Mesendoderm (in vitro differentiated cells): ENCODE measurements at regions not wholly inside any gene's neighbourhood (a gene's known extent, or its start where the extent isn't known, plus 50 kb on each side); places are given as distances from the start of the nearest gene placed in this dataset.

Experiments used
- DNase-seq: peaks from one replicate; pipeline ENCODE4 v3.0.0; 2013
- H2AK5ac ChIP-seq: 2 replicates; pipeline ENCODE4 v1.6.1; 2013; ENCODE audit warnings: low read length, inconsistent platforms
- H2BK120ac ChIP-seq: 2 replicates; pipeline ENCODE4 v1.6.1; 2013; ENCODE audit warnings: low read depth, mild to moderate bottlenecking, low read length, moderate library complexity, mixed read lengths
- H2BK15ac ChIP-seq: replicated peaks from 2 replicates; pipeline ENCODE4 v1.6.1; 2013; ENCODE audit warnings: low read depth, mild to moderate bottlenecking, moderate library complexity
- H2BK5ac ChIP-seq: 2 replicates; pipeline ENCODE4 v1.6.1; 2013; ENCODE audit warnings: low read length, inconsistent platforms
- H3K18ac ChIP-seq: 2 replicates; pipeline ENCODE4 v1.6.1; 2013; ENCODE audit warnings: mild to moderate bottlenecking, low read length, mixed read lengths
- H3K23ac ChIP-seq: one replicate; pipeline ENCODE4 v1.6.1; 2013; ENCODE audit warnings: low read length
- H3K27ac ChIP-seq: 2 replicates; pipeline ENCODE4 v1.5.1; 2013; ENCODE audit warnings: low read depth, mild to moderate bottlenecking, inconsistent platforms, low read length, moderate library complexity
- H3K27me3 ChIP-seq: 2 replicates; pipeline ENCODE4 v1.6.1; 2013; ENCODE audit warnings: low read length, control low read depth, mild to moderate bottlenecking, inconsistent platforms; ENCODE audit not compliant: insufficient read depth, poor library complexity
- H3K36me3 ChIP-seq: 2 replicates; pipeline ENCODE4 v1.6.1; 2013; ENCODE audit warnings: low read length, inconsistent platforms; ENCODE audit not compliant: control insufficient read depth, insufficient read depth
- H3K4ac ChIP-seq: one replicate; pipeline ENCODE4 v1.6.1; 2013; ENCODE audit warnings: low read depth, mild to moderate bottlenecking, low read length, moderate library complexity
- H3K4me1 ChIP-seq: 2 replicates; pipeline ENCODE4 v1.6.1; 2013; ENCODE audit warnings: low read depth, low read length, inconsistent platforms; ENCODE audit not compliant: control insufficient read depth
- H3K4me2 ChIP-seq: 2 replicates; pipeline ENCODE4 v1.6.1; 2013; ENCODE audit warnings: low read length
- H3K4me3 ChIP-seq: 2 replicates; pipeline ENCODE4 v1.5.1; 2013; ENCODE audit warnings: mild to moderate bottlenecking, low read length
- H3K56ac ChIP-seq: one replicate; pipeline ENCODE4 v1.6.1; 2013; ENCODE audit warnings: low read length
- H3K79me1 ChIP-seq: 2 replicates; pipeline ENCODE4 v1.6.1; 2013; ENCODE audit warnings: low read length, inconsistent platforms
- H3K79me2 ChIP-seq: 2 replicates; pipeline ENCODE4 v1.6.1; 2013; ENCODE audit warnings: mild to moderate bottlenecking, low read length; ENCODE audit not compliant: control insufficient read depth, insufficient read depth
- H3K9ac ChIP-seq: 2 replicates; pipeline ENCODE4 v1.6.1; 2013; ENCODE audit warnings: low read length, inconsistent platforms
- H4K5ac ChIP-seq: one replicate; pipeline ENCODE4 v1.6.1; 2013; ENCODE audit warnings: low read length
- H4K8ac ChIP-seq: one replicate; pipeline ENCODE4 v1.6.1; 2013; ENCODE audit warnings: low read depth, mild to moderate bottlenecking, control low read depth, low read length, moderate library complexity
- WGBS: extraction: QIAGEN DNeasy Blood & Tissue Kit; methylation state at CpG from one replicate; pipeline ENCODE4 v1.1.7; 2013; ENCODE audit warnings: low lambda C conversion rate, missing lambda C conversion rate; ENCODE audit not compliant: insufficient coverage; ENCODE audit errors: extremely low coverage; 5-methylcytosine and 5-hydroxymethylcytosine counted together

DNA sequence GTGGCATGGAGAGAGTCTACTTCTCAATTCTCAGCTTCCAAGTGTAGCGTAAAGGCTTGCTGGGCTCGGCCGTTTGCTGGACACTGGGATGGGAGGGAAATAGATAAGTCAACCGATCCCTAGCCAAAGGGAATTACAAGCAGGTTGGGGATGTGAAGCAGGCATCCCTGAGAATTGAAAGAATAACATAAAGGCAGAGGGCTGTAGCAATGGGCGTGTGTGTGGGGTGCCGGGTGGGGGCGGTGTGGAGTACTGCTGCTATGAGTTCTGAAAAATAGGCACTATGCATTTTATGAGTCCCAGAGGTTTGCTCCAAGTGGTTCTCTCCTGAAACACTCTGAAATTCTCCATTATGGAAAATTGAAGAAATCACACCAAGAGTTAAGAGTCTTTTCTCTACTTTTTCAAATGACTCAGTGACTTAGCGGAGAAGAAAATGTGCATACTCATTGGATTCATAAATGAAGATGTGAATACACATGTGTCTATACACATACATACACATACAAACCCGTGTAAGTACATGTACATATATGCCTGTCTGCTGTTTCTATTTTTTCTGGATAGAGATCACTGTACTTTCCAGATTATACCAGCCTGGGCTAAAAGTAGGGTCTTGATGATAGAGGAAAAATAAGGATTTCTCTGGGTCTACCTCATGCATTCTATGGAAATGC, 65.4 kb downstream of the ADRA2A start:
- H3K79me1 ChIP-seq = no peaks in the 10 kb centered on the region
- H3K23ac ChIP-seq = no peak overlapping the region
- H4K5ac ChIP-seq = no peak overlapping the region
- no peak overlapping the region for H3K56ac ChIP-seq
- H3K27me3 ChIP-seq = no peaks in the 10 kb centered on the region
- no peak overlapping the region for H3K27ac ChIP-seq
- no peaks in the 10 kb centered on the region for H3K36me3 ChIP-seq
- no peak overlapping the region for H3K18ac ChIP-seq
- H2BK5ac ChIP-seq = no peak overlapping the region
- no peaks in the 10 kb centered on the region for H3K4me1 ChIP-seq
- H3K4me3 ChIP-seq = no peak overlapping the region
- H2BK15ac ChIP-seq = no peak overlapping the region
- H2AK5ac ChIP-seq = no peak overlapping the region
- WGBS = no CpG with 5 or more reads among the region's 9 CpGs
- no peak overlapping the region for H4K8ac ChIP-seq
- H2BK120ac ChIP-seq = no peak overlapping the region
- no peaks in the 10 kb centered on the region for H3K79me2 ChIP-seq
- no peak overlapping the region for H3K9ac ChIP-seq
- DNase-seq = peak; percentile 9
- H3K4ac ChIP-seq = no peak overlapping the region
- no peak overlapping the region for H3K4me2 ChIP-seq

DNA sequence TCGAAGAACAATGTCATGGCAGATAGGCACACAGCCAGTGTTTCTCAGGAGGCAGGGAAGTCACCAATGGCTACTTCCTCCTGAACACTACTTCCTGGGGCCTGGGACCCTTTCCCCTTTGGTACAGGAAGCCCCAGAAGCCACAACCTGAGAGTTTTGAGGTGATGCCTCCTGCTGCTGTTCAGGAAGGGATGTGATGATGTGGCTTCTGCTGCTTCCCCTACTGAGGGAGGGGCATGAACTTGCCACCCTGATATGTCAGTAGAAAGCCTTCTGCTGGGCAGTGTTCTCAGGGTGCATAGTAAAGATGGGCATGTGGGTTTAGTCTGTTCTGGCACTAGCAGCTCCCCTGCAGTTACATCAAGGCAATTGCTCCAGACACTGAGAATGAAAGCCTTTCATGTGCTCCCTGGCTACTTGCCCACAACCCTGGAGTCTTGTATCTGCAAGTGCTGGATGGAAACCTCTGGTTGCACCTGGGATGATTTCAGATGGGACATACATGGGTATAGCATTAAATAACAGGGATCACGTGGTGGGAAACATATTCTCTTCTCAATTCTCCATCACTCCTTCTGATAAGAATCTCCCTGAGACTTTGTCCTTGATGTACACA, 69.3 kb downstream of the ADRA2A start:
- Histone ChIP-seq H3K79me2 (no peaks in the 10 kb centered on the region), H2AK5ac (no peak overlapping the region), H2BK5ac (no peak overlapping the region), H3K4me1 (no peaks in the 10 kb centered on the region), H3K79me1 (no peaks in the 10 kb centered on the region), H3K4me3 (no peak overlapping the region), H3K23ac (no peak overlapping the region), H4K8ac (no peak overlapping the region), H3K4me2 (no peak overlapping the region), H2BK15ac (no peak overlapping the region), H3K27ac (no peak overlapping the region), H3K27me3 (no peaks in the 10 kb centered on the region), H3K56ac (no peak overlapping the region), H3K36me3 (no peaks in the 10 kb centered on the region), H2BK120ac (no peak overlapping the region), H3K4ac (no peak overlapping the region), H3K18ac (no peak overlapping the region), H3K9ac (no peak overlapping the region), H4K5ac (no peak overlapping the region)
- no CpG with 5 or more reads among the region's 2 CpGs for WGBS
- no peak for DNase-seq

DNA sequence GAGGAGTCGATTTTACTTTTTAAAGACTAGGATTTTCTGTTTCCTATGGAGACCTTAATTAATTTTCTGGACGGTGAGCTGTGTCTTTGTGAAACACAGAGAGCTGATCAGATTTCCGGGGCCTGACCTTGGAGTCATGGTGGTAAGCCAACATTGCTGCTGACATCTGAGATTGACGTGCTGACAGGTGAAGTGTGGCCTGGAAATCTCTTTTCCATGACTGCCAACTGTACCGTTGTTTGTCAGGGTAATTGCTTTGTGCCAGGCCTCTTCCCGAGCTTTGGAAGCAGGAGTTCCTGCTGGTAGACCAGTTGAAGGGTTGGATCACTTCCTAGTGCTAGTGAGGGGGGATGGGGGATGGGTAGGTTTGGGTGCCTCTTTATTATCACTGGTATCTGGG, 71.2 kb downstream of the ADRA2A start:
- WGBS = no CpG with 5 or more reads among the region's 6 CpGs
- H4K5ac ChIP-seq = no peak overlapping the region
- H3K4me3 ChIP-seq = no peak overlapping the region
- H2BK120ac ChIP-seq = no peak overlapping the region
- no peak overlapping the region for H3K23ac ChIP-seq
- DNase-seq = no peak
- H3K79me1 ChIP-seq = no peaks in the 10 kb centered on the region
- no peak overlapping the region for H3K4me2 ChIP-seq
- no peak overlapping the region for H3K4ac ChIP-seq
- no peak overlapping the region for H3K56ac ChIP-seq
- H3K27ac ChIP-seq = no peak overlapping the region
- H3K9ac ChIP-seq = no peak overlapping the region
- no peaks in the 10 kb centered on the region for H3K27me3 ChIP-seq
- H2AK5ac ChIP-seq = no peak overlapping the region
- no peaks in the 10 kb centered on the region for H3K4me1 ChIP-seq
- H2BK5ac ChIP-seq = no peak overlapping the region
- H3K18ac ChIP-seq = no peak overlapping the region
- H2BK15ac ChIP-seq = no peak overlapping the region
- H3K36me3 ChIP-seq = no peaks in the 10 kb centered on the region
- no peak overlapping the region for H4K8ac ChIP-seq
- no peaks in the 10 kb centered on the region for H3K79me2 ChIP-seq

DNA sequence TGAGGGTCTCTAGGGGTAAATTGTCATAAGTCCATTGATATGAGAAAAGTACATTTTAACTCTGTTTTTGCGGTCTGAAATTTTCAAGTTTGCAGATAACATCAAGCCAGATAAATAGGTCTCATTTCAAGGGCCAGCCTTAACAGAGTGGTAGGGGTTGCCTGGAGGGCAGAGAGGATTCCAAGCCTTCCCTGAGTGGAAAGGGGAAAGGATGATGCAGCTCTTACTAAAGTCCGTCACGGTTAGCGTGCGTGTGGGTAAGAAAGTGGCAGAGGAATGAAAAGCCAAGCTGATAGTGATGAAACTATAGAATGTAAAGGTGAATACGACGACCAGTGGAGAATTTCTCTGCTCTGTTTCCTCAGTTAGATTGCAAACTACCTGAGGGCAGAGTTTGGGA, 71.6 kb downstream of the ADRA2A start:
- no peaks in the 10 kb centered on the region for H3K4me1 ChIP-seq
- H3K79me2 ChIP-seq = no peaks in the 10 kb centered on the region
- H3K27me3 ChIP-seq = no peaks in the 10 kb centered on the region
- WGBS = no CpG with 5 or more reads among the region's 7 CpGs
- no peaks in the 10 kb centered on the region for H3K36me3 ChIP-seq
- H2BK15ac ChIP-seq = no peak overlapping the region
- no peaks in the 10 kb centered on the region for H3K79me1 ChIP-seq
- H2BK5ac ChIP-seq = no peak overlapping the region
- H2AK5ac ChIP-seq = no peak overlapping the region
- no peak overlapping the region for H3K27ac ChIP-seq
- H3K23ac ChIP-seq = no peak overlapping the region
- H3K18ac ChIP-seq = no peak overlapping the region
- no peak overlapping the region for H2BK120ac ChIP-seq
- H3K4me3 ChIP-seq = no peak overlapping the region
- H4K8ac ChIP-seq = no peak overlapping the region
- no peak overlapping the region for H3K4ac ChIP-seq
- H3K4me2 ChIP-seq = no peak overlapping the region
- H3K9ac ChIP-seq = no peak overlapping the region
- H3K56ac ChIP-seq = no peak overlapping the region
- H4K5ac ChIP-seq = no peak overlapping the region
- DNase-seq = no peak

DNA sequence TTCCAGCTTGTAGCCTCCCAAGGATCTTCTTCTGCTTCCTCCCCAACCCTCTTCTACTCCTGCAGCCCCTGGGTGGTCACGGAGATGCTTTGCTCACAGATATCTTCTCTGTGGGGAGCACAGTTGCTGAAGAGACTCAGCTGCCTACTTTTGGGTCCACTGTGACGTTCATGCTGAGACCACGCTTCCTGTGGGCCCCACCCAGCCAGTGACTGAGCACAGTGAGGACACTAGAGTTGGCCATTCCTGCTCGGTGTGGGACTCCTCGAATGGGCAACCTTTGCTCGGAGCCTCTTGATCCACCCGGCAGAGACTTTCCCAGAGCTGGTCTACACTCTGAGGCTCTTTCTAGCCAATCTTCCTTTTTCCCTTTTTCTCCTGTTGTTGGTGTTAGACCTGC, 73.9 kb downstream of the ADRA2A start:
- Histone ChIP-seq H3K27me3 (no peaks in the 10 kb centered on the region), H3K79me2 (no peaks in the 10 kb centered on the region)
- WGBS = no CpG with 5 or more reads among the region's 7 CpGs

More for the DNA sequence above, 73.9 kb downstream of the ADRA2A start:
- Histone ChIP-seq H3K23ac (no peak overlapping the region), H3K36me3 (no peaks in the 10 kb centered on the region), H4K8ac (no peak overlapping the region), H3K27ac (no peak overlapping the region), H2BK15ac (no peak overlapping the region), H3K4me3 (no peak overlapping the region), H3K56ac (no peak overlapping the region), H4K5ac (no peak overlapping the region), H3K4me2 (no peak overlapping the region), H3K4me1 (no peaks in the 10 kb centered on the region), H2BK5ac (no peak overlapping the region), H3K4ac (no peak overlapping the region), H3K18ac (no peak overlapping the region), H2AK5ac (no peak overlapping the region), H3K9ac (no peak overlapping the region), H3K79me1 (no peaks in the 10 kb centered on the region), H2BK120ac (no peak overlapping the region)
- no peak for DNase-seq
